ENCODE measurements at regions not wholly inside any gene's neighbourhood (a gene's known extent, or its start where the extent isn't known, plus 50 kb on each side); places are given as distances from the start of the nearest gene placed in this dataset.

DNA sequence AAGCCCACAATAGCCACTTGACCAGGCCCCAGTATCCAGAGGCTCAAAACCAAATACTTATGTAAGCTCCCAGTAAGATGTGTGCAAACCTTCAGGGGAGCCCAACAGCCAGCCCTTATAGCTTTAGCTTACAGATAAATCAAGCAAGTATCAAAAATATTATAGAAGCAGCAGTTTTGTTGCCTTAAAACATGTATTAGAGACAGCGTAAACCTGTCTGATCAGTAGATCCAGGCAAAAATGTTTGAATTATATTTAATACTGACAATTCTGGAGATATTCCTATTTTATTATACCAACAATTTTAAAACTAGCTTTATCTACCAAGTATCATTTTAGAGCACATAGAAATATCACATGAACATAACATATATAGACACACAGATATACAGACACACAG lies 365.6 kb upstream of the KLF4 start:
- no peaks in the 10 kb centered on the region for H3K36me3 ChIP-seq
- no peak overlapping the region for H3K4me3 ChIP-seq
- DNase-seq (ENCODE audit: low read depth in 1 of 2, low spot score in 1 of 2) = no peak
- no peaks in the 10 kb centered on the region for H3K9me3 ChIP-seq (ENCODE audit: low read depth)
- H3K27me3 ChIP-seq = no peaks in the 10 kb centered on the region
- no peak overlapping the region for H3K27ac ChIP-seq
- TF ChIP-seq, protein P1, sequence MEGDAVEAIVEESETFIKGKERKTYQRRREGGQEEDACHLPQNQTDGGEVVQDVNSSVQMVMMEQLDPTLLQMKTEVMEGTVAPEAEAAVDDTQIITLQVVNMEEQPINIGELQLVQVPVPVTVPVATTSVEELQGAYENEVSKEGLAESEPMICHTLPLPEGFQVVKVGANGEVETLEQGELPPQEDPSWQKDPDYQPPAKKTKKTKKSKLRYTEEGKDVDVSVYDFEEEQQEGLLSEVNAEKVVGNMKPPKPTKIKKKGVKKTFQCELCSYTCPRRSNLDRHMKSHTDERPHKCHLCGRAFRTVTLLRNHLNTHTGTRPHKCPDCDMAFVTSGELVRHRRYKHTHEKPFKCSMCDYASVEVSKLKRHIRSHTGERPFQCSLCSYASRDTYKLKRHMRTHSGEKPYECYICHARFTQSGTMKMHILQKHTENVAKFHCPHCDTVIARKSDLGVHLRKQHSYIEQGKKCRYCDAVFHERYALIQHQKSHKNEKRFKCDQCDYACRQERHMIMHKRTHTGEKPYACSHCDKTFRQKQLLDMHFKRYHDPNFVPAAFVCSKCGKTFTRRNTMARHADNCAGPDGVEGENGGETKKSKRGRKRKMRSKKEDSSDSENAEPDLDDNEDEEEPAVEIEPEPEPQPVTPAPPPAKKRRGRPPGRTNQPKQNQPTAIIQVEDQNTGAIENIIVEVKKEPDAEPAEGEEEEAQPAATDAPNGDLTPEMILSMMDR (IDR thresholded peaks at IDR 0.05; ENCODE audit: low read depth, low read length) = no peak
- no peaks in the 10 kb centered on the region for H3K4me1 ChIP-seq (ENCODE audit: low read depth)

DNA sequence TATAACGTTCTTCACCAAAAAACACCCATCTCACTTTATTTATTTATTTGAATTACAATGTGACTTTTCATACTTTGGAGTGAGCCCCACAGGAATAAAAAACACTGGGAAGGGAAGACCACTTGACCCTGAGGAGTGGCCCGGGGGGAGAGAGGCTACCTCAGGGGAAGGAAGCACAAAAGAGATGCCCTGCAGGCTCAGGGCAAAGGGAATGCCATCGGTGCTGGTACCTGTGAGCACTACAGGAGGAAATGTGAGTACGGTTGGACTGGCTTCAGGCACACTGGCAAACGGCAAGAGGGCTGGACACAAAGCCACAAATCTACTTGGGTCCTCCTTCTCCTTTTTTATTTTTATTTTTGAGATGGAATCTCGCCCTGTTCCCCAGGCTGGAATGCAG lies 363.9 kb upstream of the KLF4 start:
- TF ChIP-seq, protein P1 (IDR thresholded peaks at IDR 0.05; ENCODE audit: low read depth, low read length) = no peak
- Histone ChIP-seq H3K27ac (no peak overlapping the region), H3K36me3 (no peaks in the 10 kb centered on the region), H3K4me1 (ENCODE audit: low read depth) (no peaks in the 10 kb centered on the region), H3K27me3 (no peaks in the 10 kb centered on the region), H3K4me3 (no peak overlapping the region), H3K9me3 (ENCODE audit: low read depth) (no peaks in the 10 kb centered on the region)
- DNase-seq (ENCODE audit: low read depth in 1 of 2, low spot score in 1 of 2) = no peak

DNA sequence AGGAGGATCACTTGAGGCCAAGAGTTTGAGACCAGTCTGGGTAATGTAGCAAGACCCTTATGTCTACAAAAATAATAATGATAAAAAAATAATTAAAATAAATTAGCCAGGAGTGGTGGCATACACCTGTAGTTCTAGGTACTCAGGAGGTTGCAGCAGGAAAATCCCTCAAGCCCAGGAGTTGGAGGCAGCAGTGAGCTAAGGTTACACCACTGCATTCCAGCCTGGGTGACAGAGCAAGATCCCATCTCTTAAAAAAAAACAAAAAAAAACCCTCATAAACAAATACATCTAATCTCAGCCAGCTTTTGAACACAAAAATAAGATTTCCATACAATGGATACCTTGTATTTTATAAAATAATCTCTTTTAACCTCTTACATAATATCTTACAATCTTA lies 363.3 kb upstream of the KLF4 start:
- no peaks in the 10 kb centered on the region for H3K36me3 ChIP-seq
- no peaks in the 10 kb centered on the region for H3K4me1 ChIP-seq (ENCODE audit: low read depth)
- H3K4me3 ChIP-seq = no peak overlapping the region
- TF ChIP-seq, protein P1 (IDR thresholded peaks at IDR 0.05; ENCODE audit: low read depth, low read length) = no peak
- H3K27me3 ChIP-seq = no peaks in the 10 kb centered on the region
- H3K27ac ChIP-seq = no peak overlapping the region
- no peak for DNase-seq (ENCODE audit: low read depth in 1 of 2, low spot score in 1 of 2)
- H3K9me3 ChIP-seq (ENCODE audit: low read depth) = no peaks in the 10 kb centered on the region

DNA sequence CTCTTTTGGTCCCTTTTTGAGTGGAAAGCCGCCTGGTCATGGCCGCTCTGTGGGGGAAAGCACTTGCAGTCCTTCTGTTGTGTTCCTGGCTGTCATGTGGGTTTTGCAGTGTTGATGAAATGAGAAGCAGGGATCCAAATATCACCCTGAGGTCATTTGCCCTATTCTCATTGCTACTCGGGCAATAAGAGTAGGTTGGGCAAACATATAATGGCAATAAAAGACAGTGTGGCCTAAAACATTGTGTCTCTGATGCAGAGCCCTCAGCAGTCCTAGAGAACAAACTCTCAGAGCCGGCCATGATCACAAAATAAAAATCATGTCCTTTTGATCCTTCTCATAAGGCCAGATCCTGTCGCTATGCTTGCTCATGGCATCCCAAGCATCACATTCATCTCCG lies 361.1 kb upstream of the KLF4 start:
- no peaks in the 10 kb centered on the region for H3K36me3 ChIP-seq
- TF ChIP-seq, protein P1 (IDR thresholded peaks at IDR 0.05; ENCODE audit: low read depth, low read length) = no peak
- no peak overlapping the region for H3K27ac ChIP-seq
- no peaks in the 10 kb centered on the region for H3K9me3 ChIP-seq (ENCODE audit: low read depth)
- no peak for DNase-seq (ENCODE audit: low read depth in 1 of 2, low spot score in 1 of 2)
- H3K4me3 ChIP-seq = no peak overlapping the region
- H3K27me3 ChIP-seq = peaks cover 4% of the 10 kb centered on the region
- no peaks in the 10 kb centered on the region for H3K4me1 ChIP-seq (ENCODE audit: low read depth)

DNA sequence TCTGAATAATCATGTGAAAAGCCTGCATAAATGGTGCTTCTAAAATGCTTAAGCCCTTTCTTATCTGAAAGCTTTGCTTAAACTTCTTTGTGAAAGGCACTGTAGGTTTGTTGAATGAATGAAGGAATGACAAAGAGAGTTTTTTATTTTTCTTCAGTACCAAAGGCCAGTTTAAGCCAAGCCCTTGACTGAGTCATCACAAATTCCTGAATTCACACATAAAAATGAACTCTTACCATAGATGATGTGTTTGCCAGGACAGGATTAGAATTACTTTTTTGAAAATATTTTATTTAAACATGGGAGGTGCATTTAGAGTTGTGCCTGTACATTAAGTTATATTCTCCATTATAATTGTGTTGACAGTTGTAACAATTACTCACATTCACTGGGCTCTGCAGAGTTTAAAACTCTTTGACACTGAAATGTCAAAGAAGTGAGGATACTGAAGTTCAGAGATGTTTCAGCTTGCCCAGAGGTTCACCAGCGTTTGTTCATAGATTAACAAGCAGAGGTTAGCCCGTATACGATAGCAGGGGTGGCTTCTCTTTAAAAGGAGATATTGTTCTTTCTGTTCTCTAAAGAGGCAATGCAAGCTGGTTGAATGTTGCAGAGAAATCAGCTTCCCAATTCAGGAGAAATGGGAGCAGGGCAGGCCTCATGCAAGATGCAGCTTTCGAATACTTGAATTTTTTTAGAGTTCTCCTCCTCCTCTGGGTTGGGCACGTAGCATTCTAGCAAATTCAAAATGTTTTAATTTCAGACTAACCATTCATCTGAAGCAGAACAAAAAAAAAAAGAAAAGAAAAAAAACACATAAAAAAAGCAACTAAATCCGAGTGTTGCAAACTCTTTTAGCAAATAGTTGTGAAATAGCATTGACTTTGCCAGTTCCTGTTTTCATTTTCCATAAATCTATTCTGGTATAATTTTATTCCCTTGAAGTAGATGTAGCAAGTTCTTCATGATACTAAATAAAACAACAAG lies 358.7 kb upstream of the KLF4 start:
- Histone ChIP-seq H3K4me3 (no peak overlapping the region), H3K36me3 (no peaks in the 10 kb centered on the region), H3K4me1 (ENCODE audit: low read depth) (no peaks in the 10 kb centered on the region), H3K27ac (no peak overlapping the region), H3K9me3 (ENCODE audit: low read depth) (no peaks in the 10 kb centered on the region), H3K27me3 (peaks cover 6% of the 10 kb centered on the region)
- TF ChIP-seq, protein P1 (IDR thresholded peaks at IDR 0.05; ENCODE audit: low read depth, low read length) = no peak
- peak in 1 of 2 donors; percentile 44 for DNase-seq (ENCODE audit: low read depth in 1 of 2, low spot score in 1 of 2)
